ENCODE measurements at regions not wholly inside any gene's neighbourhood (a gene's known extent, or its start where the extent isn't known, plus 50 kb on each side); places are given as distances from the start of the nearest gene placed in this dataset.
"Not testable (repeated sequence)": the region's sequence is repeated elsewhere in the genome, so short reads cannot be mapped to it uniquely, and the experiment has no call there.

GRCh38 chr10:22467393-22467792 lies 122.1 kb downstream of the SPAG6 start:
- H3K27ac Mint-ChIP-seq; H3K36me3 Mint-ChIP-seq (ENCODE audit: low read depth); H3K4me3 Mint-ChIP-seq (ENCODE audit: low read depth); DNase-seq (ENCODE audit: low spot score); H3K4me1 Mint-ChIP-seq (ENCODE audit: low read depth); intact Hi-C loops (cut with micrococcal nuclease); H3K9me3 Mint-ChIP-seq: not testable (repeated sequence)
- H3K27me3 Mint-ChIP-seq (ENCODE audit: low read depth) = peaks cover 36% of the 10 kb centered on the region

GRCh38 chr10:22468570-22469320 lies 123.4 kb downstream of the SPAG6 start:
- H3K27me3 Mint-ChIP-seq (ENCODE audit: low read depth) = peaks cover 43% of the 10 kb centered on the region
- H3K4me3 Mint-ChIP-seq (ENCODE audit: low read depth) = no peak overlapping the region
- intact Hi-C loops (cut with micrococcal nuclease) = no loop called here
- no peak overlapping the region for H3K27ac Mint-ChIP-seq
- no peaks in the 10 kb centered on the region for H3K4me1 Mint-ChIP-seq (ENCODE audit: low read depth)
- H3K36me3 Mint-ChIP-seq (ENCODE audit: low read depth) = no peaks in the 10 kb centered on the region
- no peaks in the 10 kb centered on the region for H3K9me3 Mint-ChIP-seq
- no peak for DNase-seq (ENCODE audit: low spot score)

GRCh38 chr10:22473044-22473443 lies 127.7 kb downstream of the SPAG6 start:
- H3K9me3 Mint-ChIP-seq = no peaks in the 10 kb centered on the region
- no peak for DNase-seq (ENCODE audit: low spot score)
- intact Hi-C loops (cut with micrococcal nuclease) = loop anchor here (10.0 kb wide), 2 partner anchors 512 to 958 kb away; no protein-coding TSS in a partner anchor
- peaks cover 61% of the 10 kb centered on the region for H3K27me3 Mint-ChIP-seq (ENCODE audit: low read depth)
- no peak overlapping the region for H3K4me3 Mint-ChIP-seq (ENCODE audit: low read depth)
- no peak overlapping the region for H3K27ac Mint-ChIP-seq
- H3K4me1 Mint-ChIP-seq (ENCODE audit: low read depth) = peaks cover 6% of the 10 kb centered on the region
- H3K36me3 Mint-ChIP-seq (ENCODE audit: low read depth) = no peaks in the 10 kb centered on the region

- DNase-seq (ENCODE audit: low spot score) = no peak
- Mint-ChIP-seq H3K27me3 (ENCODE audit: low read depth) (peaks cover 65% of the 10 kb centered on the region), H3K36me3 (ENCODE audit: low read depth) (no peaks in the 10 kb centered on the region), H3K4me1 (ENCODE audit: low read depth) (peaks cover 6% of the 10 kb centered on the region), H3K9me3 (no peaks in the 10 kb centered on the region), H3K4me3 (ENCODE audit: low read depth) (no peak overlapping the region), H3K27ac (no peak overlapping the region)
- intact Hi-C loops (cut with micrococcal nuclease) = loop anchor here (10.0 kb wide), 2 partner anchors 511 to 959 kb away; no protein-coding TSS in a partner anchor
Observed at GRCh38 chr10:22473459-22473858, 128.2 kb downstream of the SPAG6 start.

GRCh38 chr10:22475651-22476600 lies 130.6 kb downstream of the SPAG6 start:
- H3K4me3 Mint-ChIP-seq (ENCODE audit: low read depth) = peak overlapping the region; percentile 83
- H3K27ac Mint-ChIP-seq = peak overlapping the region; percentile 28
- no peaks in the 10 kb centered on the region for H3K9me3 Mint-ChIP-seq
- DNase-seq (ENCODE audit: low spot score) = no peak
- peaks cover 57% of the 10 kb centered on the region for H3K27me3 Mint-ChIP-seq (ENCODE audit: low read depth)
- intact Hi-C loops (cut with micrococcal nuclease) = loop anchor here (2.0 to 10.0 kb wide), 4 partner anchors 39 to 961 kb away; no protein-coding TSS in a partner anchor
- H3K36me3 Mint-ChIP-seq (ENCODE audit: low read depth) = no peaks in the 10 kb centered on the region
- H3K4me1 Mint-ChIP-seq (ENCODE audit: low read depth) = peaks cover 6% of the 10 kb centered on the region

- peak overlapping the region; percentile 26 for H3K4me3 Mint-ChIP-seq (ENCODE audit: low read depth)
- H3K36me3 Mint-ChIP-seq (ENCODE audit: low read depth) = no peaks in the 10 kb centered on the region
- DNase-seq (ENCODE audit: low spot score) = no peak
- no peaks in the 10 kb centered on the region for H3K9me3 Mint-ChIP-seq
- intact Hi-C loops (cut with micrococcal nuclease) = loop anchor here (2.0 to 10.0 kb wide), 4 partner anchors 39 to 962 kb away; no protein-coding TSS in a partner anchor
- peaks cover 8% of the 10 kb centered on the region for H3K4me1 Mint-ChIP-seq (ENCODE audit: low read depth)
- no peak overlapping the region for H3K27ac Mint-ChIP-seq
- peaks cover 54% of the 10 kb centered on the region for H3K27me3 Mint-ChIP-seq (ENCODE audit: low read depth)
Observed at GRCh38 chr10:22476601-22477321, 131.5 kb downstream of the SPAG6 start.

GRCh38 chr10:22477334-22478287 lies 132.3 kb downstream of the SPAG6 start:
- Mint-ChIP-seq H3K9me3 (no peaks in the 10 kb centered on the region), H3K27me3 (ENCODE audit: low read depth) (peaks cover 49% of the 10 kb centered on the region)
- intact Hi-C loops (cut with micrococcal nuclease) = loop anchor here (2.0 to 10.0 kb wide), 4 partner anchors 40 to 963 kb away; no protein-coding TSS in a partner anchor

GRCh38 chr10:22478555-22479334 lies 133.4 kb downstream of the SPAG6 start:
- no peak for DNase-seq (ENCODE audit: low spot score)
- Mint-ChIP-seq H3K4me3 (ENCODE audit: low read depth) (no peak overlapping the region), H3K4me1 (ENCODE audit: low read depth) (peaks cover 14% of the 10 kb centered on the region), H3K9me3 (no peaks in the 10 kb centered on the region), H3K27ac (no peak overlapping the region), H3K27me3 (ENCODE audit: low read depth) (peaks cover 40% of the 10 kb centered on the region), H3K36me3 (ENCODE audit: low read depth) (no peaks in the 10 kb centered on the region)
- intact Hi-C loops (cut with micrococcal nuclease) = loop anchor here (5.0 to 10.0 kb wide), 3 partner anchors 41 to 964 kb away; no protein-coding TSS in a partner anchor

More at GRCh38 chr10:22477334-22478287, 132.3 kb downstream of the SPAG6 start:
- Mint-ChIP-seq H3K27ac (no peak overlapping the region), H3K4me3 (ENCODE audit: low read depth) (no peak overlapping the region), H3K4me1 (ENCODE audit: low read depth) (peaks cover 12% of the 10 kb centered on the region), H3K36me3 (ENCODE audit: low read depth) (no peaks in the 10 kb centered on the region)
- no peak for DNase-seq (ENCODE audit: low spot score)

- Mint-ChIP-seq H3K4me3 (ENCODE audit: low read depth) (no peak overlapping the region), H3K4me1 (ENCODE audit: low read depth) (peaks cover 14% of the 10 kb centered on the region), H3K36me3 (ENCODE audit: low read depth) (no peaks in the 10 kb centered on the region), H3K27ac (no peak overlapping the region), H3K27me3 (ENCODE audit: low read depth) (peaks cover 39% of the 10 kb centered on the region), H3K9me3 (no peaks in the 10 kb centered on the region)
- intact Hi-C loops (cut with micrococcal nuclease) = loop anchor here (5.0 to 10.0 kb wide), 3 partner anchors 42 to 965 kb away; no protein-coding TSS in a partner anchor
- no peak for DNase-seq (ENCODE audit: low spot score)
Observed at GRCh38 chr10:22479419-22479818, 134.1 kb downstream of the SPAG6 start.

- Mint-ChIP-seq H3K27ac (no peak overlapping the region), H3K4me3 (ENCODE audit: low read depth) (no peak overlapping the region), H3K9me3 (no peaks in the 10 kb centered on the region), H3K4me1 (ENCODE audit: low read depth) (peaks cover 10% of the 10 kb centered on the region), H3K27me3 (ENCODE audit: low read depth) (peaks cover 29% of the 10 kb centered on the region), H3K36me3 (ENCODE audit: low read depth) (no peaks in the 10 kb centered on the region)
- intact Hi-C loops (cut with micrococcal nuclease) = no loop called here
- no peak for DNase-seq (ENCODE audit: low spot score)
Observed at GRCh38 chr10:22481106-22481505, 135.8 kb downstream of the SPAG6 start.
